ENCODE measurements at regions not wholly inside any gene's neighbourhood (a gene's known extent, or its start where the extent isn't known, plus 50 kb on each side); places are given as distances from the start of the nearest gene placed in this dataset.

DNA sequence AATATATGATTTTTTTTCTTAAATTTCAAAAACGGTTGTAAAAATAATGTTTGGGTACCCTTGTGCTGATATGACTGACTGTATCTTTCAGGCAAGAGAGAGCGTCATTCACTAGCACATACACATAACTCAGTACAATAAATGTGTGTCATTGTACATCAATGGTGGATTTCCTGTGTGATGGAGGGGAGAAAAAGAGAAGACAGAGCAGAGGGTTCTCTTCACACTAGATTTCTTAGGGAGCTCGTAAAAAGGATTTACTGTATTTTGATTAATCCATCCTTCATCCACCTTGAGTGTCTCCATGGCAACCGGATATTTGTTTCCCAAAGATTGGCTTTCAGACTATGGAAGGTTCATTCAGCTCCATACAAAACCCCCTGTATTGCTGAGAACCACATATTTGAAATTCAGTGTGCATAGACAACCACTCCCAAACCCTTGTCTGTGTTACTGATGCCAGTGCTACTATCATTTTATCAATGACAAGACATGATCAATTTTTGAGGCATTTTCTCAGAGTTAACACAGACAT lies 150.6 kb downstream of the AKR1D1 start:
- no peak for TF ChIP-seq CTCF (IDR thresholded peaks at IDR 0.05)
- no peak for TF ChIP-seq POLR2A (IDR thresholded peaks at IDR 0.05)

All from esophagus squamous epithelium (tissue), 4 donors.